Cardiac muscle cell (in vitro differentiated cells and primary cell): ENCODE measurements at regions not wholly inside any gene's neighbourhood (a gene's known extent, or its start where the extent isn't known, plus 50 kb on each side); places are given as distances from the start of the nearest gene placed in this dataset.

Experiments used
- DNase-seq, 2 donors: peaks; one replicate each; pipeline versions ENCODE4 v3.0.0 to v3.0.0-alpha.2; 2010 to 2017; ENCODE audit warnings: low read depth in 1 of 2, low spot score in 1 of 2
- H3K27ac ChIP-seq: fragments of 200-600 bp; sonication (generic); 2 replicates; pipeline ENCODE4 v1.5.1; 2016
- H3K27me3 ChIP-seq: fragments of 200-600 bp; sonication (generic); 2 replicates; pipeline ENCODE4 v1.6.0; 2016; ENCODE audit warnings: control low read depth
- H3K36me3 ChIP-seq: fragments of 200-600 bp; sonication (generic); 2 replicates; pipeline ENCODE4 v1.5.1; 2016; ENCODE audit warnings: control low read depth
- H3K4me1 ChIP-seq: fragments of 200-600 bp; sonication (generic); 2 replicates; pipeline ENCODE4 v1.8.1; 2017; ENCODE audit warnings: low read depth, mild to moderate bottlenecking, mixed run types
- H3K4me3 ChIP-seq: fragments of 200-600 bp; sonication (generic); 2 replicates; pipeline ENCODE4 v1.5.1; 2016; ENCODE audit warnings: mild to moderate bottlenecking
- H3K9me3 ChIP-seq: fragments of 200-600 bp; sonication (generic); 2 replicates; pipeline ENCODE4 v1.5.1; 2017; ENCODE audit warnings: low read depth, mild to moderate bottlenecking, control low read depth
- CTCF ChIP-seq: IDR thresholded peaks from 2 replicates; pipeline ENCODE4 v1.5.1; 2012; ENCODE audit warnings: low read depth, mild to moderate bottlenecking, low read length

- no peak for DNase-seq
- Histone ChIP-seq H3K9me3 (no peaks in the 10 kb centered on the region), H3K27me3 (no peaks in the 10 kb centered on the region), H3K4me1 (peaks cover 14% of the 10 kb centered on the region), H3K27ac (no peak overlapping the region), H3K4me3 (no peak overlapping the region), H3K36me3 (no peaks in the 10 kb centered on the region)
- no peak for TF ChIP-seq CTCF
Observed at GRCh38 chr16:54458923-54459322, 172.3 kb upstream of the IRX3 start.

GRCh38 chr16:54456291-54456690 is 169.7 kb upstream of the IRX3 start:
- no peaks in the 10 kb centered on the region for H3K36me3 ChIP-seq
- H3K9me3 ChIP-seq, result no peaks in the 10 kb centered on the region
- H3K27me3 ChIP-seq, result no peaks in the 10 kb centered on the region
- no peak overlapping the region for H3K27ac ChIP-seq
- no peak for TF ChIP-seq CTCF
- H3K4me3 ChIP-seq, result no peak overlapping the region
- DNase-seq, result no peak
- H3K4me1 ChIP-seq, result peaks cover 15% of the 10 kb centered on the region

GRCh38 chr16:54455030-54455725 is 168.6 kb upstream of the IRX3 start:
- DNase-seq, result no peak
- Histone ChIP-seq H3K4me1 (peaks cover 26% of the 10 kb centered on the region), H3K9me3 (no peaks in the 10 kb centered on the region), H3K36me3 (no peaks in the 10 kb centered on the region), H3K27ac (no peak overlapping the region), H3K4me3 (no peak overlapping the region), H3K27me3 (no peaks in the 10 kb centered on the region)
- TF ChIP-seq CTCF, result no peak

GRCh38 chr16:54454616-54455015 is 168.0 kb upstream of the IRX3 start:
- H3K36me3 ChIP-seq, result no peaks in the 10 kb centered on the region
- no peak for TF ChIP-seq CTCF
- H3K4me1 ChIP-seq, result peaks cover 31% of the 10 kb centered on the region
- no peak for DNase-seq
- H3K27me3 ChIP-seq, result no peaks in the 10 kb centered on the region
- no peak overlapping the region for H3K27ac ChIP-seq
- H3K9me3 ChIP-seq, result no peaks in the 10 kb centered on the region
- no peak overlapping the region for H3K4me3 ChIP-seq

- Histone ChIP-seq H3K4me3 (no peak overlapping the region), H3K27me3 (no peaks in the 10 kb centered on the region), H3K9me3 (no peaks in the 10 kb centered on the region), H3K4me1 (peaks cover 31% of the 10 kb centered on the region), H3K36me3 (no peaks in the 10 kb centered on the region), H3K27ac (no peak overlapping the region)
- no peak for TF ChIP-seq CTCF
- no peak for DNase-seq
Observed at GRCh38 chr16:54453871-54454270, 167.3 kb upstream of the IRX3 start.
